WTC11 (cell line): ENCODE measurements at regions not wholly inside any gene's neighbourhood (a gene's known extent, or its start where the extent isn't known, plus 50 kb on each side); places are given as distances from the start of the nearest gene placed in this dataset.
A peak's percentile ranks its signal among the peaks of the same experiment; 100 is the strongest.

Source experiments
- ATAC-seq: fragments of 200-7000 bp; cut with Tn5 transposase; 2 replicates; pipeline ENCODE4 v1.10.0; 2021; ENCODE audit warnings: mild to moderate bottlenecking, moderate library complexity
- CTCF ChIA-PET: fragments of 300-600 bp; sonication (Branson Sonifier 250); formaldehyde crosslinking; loops from one replicate; lab custom pipeline; 2021; ENCODE audit warnings: antibody characterized with exemption; lab: Charles Lee
- POLR2A ChIA-PET: fragments of 350-600 bp; sonication (Branson Sonifier 250); formaldehyde crosslinking; loops from one replicate; lab custom pipeline; 2021; ENCODE audit warnings: antibody characterized with exemption; lab: Charles Lee
- DNase-seq: peaks from one replicate; pipeline ENCODE4 v3.0.0; 2021; ENCODE audit warnings: low spot score
- H3K27ac Mint-ChIP-seq: 2 replicates; pipeline ENCODE4 v1.8.0; 2021; ENCODE audit warnings: mixed read lengths
- H3K27me3 Mint-ChIP-seq: 2 replicates; pipeline ENCODE4 v1.8.0; 2021; ENCODE audit warnings: low read depth, mild to moderate bottlenecking, moderate library complexity, mixed read lengths
- H3K36me3 Mint-ChIP-seq: 2 replicates; pipeline ENCODE4 v1.8.0; 2021; ENCODE audit warnings: mixed read lengths
- H3K4me1 Mint-ChIP-seq: 2 replicates; pipeline ENCODE4 v1.8.0; 2022; ENCODE audit warnings: mixed read lengths
- H3K4me3 Mint-ChIP-seq: 2 replicates; pipeline ENCODE4 v1.8.0; 2021; ENCODE audit warnings: mild to moderate bottlenecking, moderate library complexity, mixed read lengths
- H3K9me3 Mint-ChIP-seq: 2 replicates; pipeline ENCODE4 v1.8.0; 2021; ENCODE audit warnings: mixed read lengths
- JAZF1 ChIP-seq: fragments of 250-450 bp; sonication (Bioruptor Pico); IDR thresholded peaks from 2 replicates; pipeline ENCODE4 v1.9.0; 2021; ENCODE audit warnings: moderate library complexity, mild to moderate bottlenecking, inconsistent platforms
- NR3C1 ChIP-seq: sonication (generic); formaldehyde crosslinking; conservative IDR thresholded peaks from 2 replicates; pipeline ENCODE4 v1.8.1; 2023; ENCODE audit warnings: low read depth, mild to moderate bottlenecking, missing genetic modification reagents
- ZNF121 ChIP-seq: sonication (generic); formaldehyde crosslinking; IDR thresholded peaks from 2 replicates; pipeline ENCODE4 v1.8.0; 2023; ENCODE audit warnings: missing genetic modification reagents
- ZNF317 ChIP-seq: sonication (generic); formaldehyde crosslinking; IDR thresholded peaks from 2 replicates; pipeline ENCODE4 v1.8.1; 2023; ENCODE audit warnings: low read depth, mild to moderate bottlenecking, moderate library complexity, missing genetic modification reagents, borderline replicate concordance
- ZNF423 ChIP-seq: fragments of 250-450 bp; sonication (Bioruptor Pico); IDR thresholded peaks from 2 replicates; pipeline ENCODE4 v2.1.2; 2022; ENCODE audit warnings: mild to moderate bottlenecking, moderate library complexity
- TF ChIP-seq, protein P1 (sequence below): fragments of 250-450 bp; sonication (Bioruptor Pico); conservative IDR thresholded peaks from 2 replicates; pipeline ENCODE4 v1.9.0; 2021; ENCODE audit warnings: mild to moderate bottlenecking
- TF ChIP-seq, protein P2 (sequence below): fragments of 200-600 bp; IDR thresholded peaks from 2 replicates; pipeline ENCODE4 v1.8.0; 2022; ENCODE audit warnings: antibody characterized with exemption
- TF ChIP-seq, protein P3 (sequence below): sonication (generic); formaldehyde crosslinking; IDR thresholded peaks from 2 replicates; pipeline ENCODE4 v1.8.0; 2022; ENCODE audit warnings: mild to moderate bottlenecking, missing genetic modification reagents
- TF ChIP-seq, protein P4 (sequence below): sonication (generic); formaldehyde crosslinking; IDR thresholded peaks from 2 replicates; pipeline ENCODE4 v1.8.0; 2022; ENCODE audit warnings: mild to moderate bottlenecking, missing genetic modification reagents
- TF ChIP-seq, protein P5 (sequence below): sonication (generic); formaldehyde crosslinking; IDR thresholded peaks from 2 replicates; pipeline ENCODE4 v1.8.1; 2023; ENCODE audit warnings: mild to moderate bottlenecking, missing genetic modification reagents, borderline replicate concordance
- TF ChIP-seq, protein P6 (sequence below): sonication (generic); formaldehyde crosslinking; IDR thresholded peaks from 2 replicates; pipeline ENCODE4 v1.8.1; 2023; ENCODE audit warnings: mild to moderate bottlenecking, missing genetic modification reagents
- TF ChIP-seq, protein P7 (sequence below): sonication (generic); formaldehyde crosslinking; IDR thresholded peaks from 2 replicates; pipeline ENCODE4 v1.8.1; 2022; ENCODE audit warnings: low read depth, mild to moderate bottlenecking, moderate library complexity, missing genetic modification reagents, borderline replicate concordance

DNA sequence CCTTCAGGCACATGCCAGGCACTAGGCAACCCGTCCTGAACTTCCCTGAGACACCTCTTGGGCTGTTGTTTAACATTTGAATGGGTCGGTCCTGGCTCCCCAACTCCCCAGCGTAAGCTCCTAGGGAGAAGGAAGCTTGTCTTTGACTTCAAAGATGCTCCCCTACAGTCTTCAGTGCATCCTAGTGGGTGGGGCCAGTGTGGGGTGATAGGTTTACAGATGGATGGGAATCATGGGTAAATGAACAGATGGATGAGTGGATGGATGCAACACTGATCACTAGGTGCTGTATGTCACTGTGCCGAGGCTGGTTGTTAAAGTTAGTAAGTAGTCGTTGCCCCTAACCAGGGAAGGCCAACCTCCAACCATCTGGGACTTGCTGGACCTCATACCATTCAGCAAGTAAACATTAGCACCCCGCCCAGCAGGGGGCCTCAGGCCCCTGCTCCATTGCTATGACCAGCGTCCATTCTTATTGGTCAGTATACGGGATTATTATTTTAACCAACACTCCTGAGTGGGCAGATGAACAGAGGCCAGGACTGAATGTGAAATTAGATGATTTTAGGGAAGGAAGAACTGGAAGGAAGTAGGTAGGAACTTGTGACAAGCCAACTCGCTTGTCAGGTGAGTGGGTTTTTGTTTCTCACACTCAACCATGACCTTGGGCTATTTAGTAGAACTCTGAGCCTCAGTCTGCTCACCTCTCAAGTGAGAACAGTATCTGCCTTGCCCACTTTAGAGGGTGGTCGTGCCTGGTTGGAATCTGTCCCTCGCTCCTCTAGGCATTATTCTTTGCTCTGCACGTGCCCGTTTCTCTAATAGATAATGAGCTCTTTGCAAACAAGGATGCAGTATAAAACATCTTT is 82.9 kb upstream of the FOXP4 start:
- CTCF ChIA-PET, result interaction anchor here (0.7 to 6.6 kb wide), 10 partner anchors 12 to 219 kb away, joined by 3 to 40 read pairs (median 4); no protein-coding TSS in a partner anchor
- H3K4me3 Mint-ChIP-seq, result no peak overlapping the region
- no peaks in the 10 kb centered on the region for H3K36me3 Mint-ChIP-seq
- TF ChIP-seq, protein P1, sequence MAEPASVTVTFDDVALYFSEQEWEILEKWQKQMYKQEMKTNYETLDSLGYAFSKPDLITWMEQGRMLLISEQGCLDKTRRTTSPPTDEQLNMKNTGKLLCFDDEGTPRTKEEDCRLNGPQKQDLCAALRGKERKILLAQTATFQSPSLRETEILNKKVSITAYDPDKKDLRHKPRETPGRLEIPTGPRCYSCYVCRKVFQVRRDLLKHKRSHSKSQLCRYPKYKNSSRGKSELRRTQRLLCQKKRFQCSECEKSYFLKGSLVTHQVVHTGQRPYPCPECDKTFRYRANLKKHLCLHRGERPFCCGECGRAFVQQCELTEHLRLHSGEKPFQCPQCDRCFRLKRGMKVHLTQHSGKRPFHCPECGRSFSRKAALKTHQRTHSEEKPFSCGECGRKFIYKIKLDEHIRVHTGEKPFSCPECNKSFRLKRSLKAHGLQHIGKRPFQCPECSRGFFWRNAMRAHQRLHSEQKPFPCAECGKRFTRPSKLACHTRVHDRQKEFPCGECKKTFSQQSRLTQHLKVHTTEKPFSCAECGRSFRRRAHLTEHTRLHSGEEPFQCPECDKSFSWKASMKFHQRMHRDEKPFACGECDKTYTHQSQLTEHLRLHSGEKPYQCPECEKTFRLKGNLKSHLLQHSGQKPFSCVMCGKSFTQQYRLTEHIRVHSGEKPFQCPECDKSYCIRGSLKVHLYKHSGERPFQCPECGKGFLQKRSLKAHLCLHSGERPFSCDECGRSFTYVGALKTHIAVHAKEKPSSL (CRISPR knock-in tag), result no peak
- TF ChIP-seq ZNF423 (CRISPR knock-in tag) (peak; percentile 80; the same call in 1 of the 2 replicates), NR3C1 (CRISPR knock-in tag) (no peak)
- no peaks in the 10 kb centered on the region for H3K9me3 Mint-ChIP-seq
- ATAC-seq, result peak; percentile 80
- DNase-seq, result no peak
- POLR2A ChIA-PET, result no interaction called here
- peaks cover 72% of the 10 kb centered on the region for H3K27me3 Mint-ChIP-seq
- no peak overlapping the region for H3K27ac Mint-ChIP-seq
- peaks cover 25% of the 10 kb centered on the region for H3K4me1 Mint-ChIP-seq

DNA sequence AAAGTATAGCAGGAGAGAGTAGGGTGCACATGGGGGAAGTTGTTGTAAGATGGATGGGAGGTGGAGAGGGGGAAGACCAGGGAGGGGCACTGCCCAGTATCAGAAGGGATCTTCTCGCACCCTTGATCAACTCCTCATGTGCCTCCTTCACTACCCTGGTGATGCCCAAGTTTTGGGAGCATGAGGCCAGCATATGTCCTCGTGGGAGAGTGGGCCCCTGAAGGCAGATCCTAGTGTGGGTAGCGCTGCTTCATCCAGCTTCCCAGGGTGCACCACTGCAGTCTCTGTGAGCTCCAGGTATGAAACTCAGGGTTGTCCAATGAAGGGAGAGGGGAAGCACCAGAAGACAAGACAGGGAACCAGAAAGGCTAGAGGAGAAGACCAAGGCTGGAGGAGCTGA is 82.2 kb upstream of the FOXP4 start:
- DNase-seq (no peak), ATAC-seq (no peak)
- ChIA-PET CTCF (interaction anchor here (0.7 to 6.6 kb wide), 3 partner anchors 13 to 96 kb away, joined by 4 to 40 read pairs (median 4); no protein-coding TSS in a partner anchor), POLR2A (no interaction called here)
- Mint-ChIP-seq H3K27me3 (peaks cover 77% of the 10 kb centered on the region), H3K36me3 (no peaks in the 10 kb centered on the region), H3K9me3 (no peaks in the 10 kb centered on the region), H3K4me1 (peaks cover 28% of the 10 kb centered on the region), H3K4me3 (no peak overlapping the region), H3K27ac (no peak overlapping the region)
- TF ChIP-seq, protein P2, sequence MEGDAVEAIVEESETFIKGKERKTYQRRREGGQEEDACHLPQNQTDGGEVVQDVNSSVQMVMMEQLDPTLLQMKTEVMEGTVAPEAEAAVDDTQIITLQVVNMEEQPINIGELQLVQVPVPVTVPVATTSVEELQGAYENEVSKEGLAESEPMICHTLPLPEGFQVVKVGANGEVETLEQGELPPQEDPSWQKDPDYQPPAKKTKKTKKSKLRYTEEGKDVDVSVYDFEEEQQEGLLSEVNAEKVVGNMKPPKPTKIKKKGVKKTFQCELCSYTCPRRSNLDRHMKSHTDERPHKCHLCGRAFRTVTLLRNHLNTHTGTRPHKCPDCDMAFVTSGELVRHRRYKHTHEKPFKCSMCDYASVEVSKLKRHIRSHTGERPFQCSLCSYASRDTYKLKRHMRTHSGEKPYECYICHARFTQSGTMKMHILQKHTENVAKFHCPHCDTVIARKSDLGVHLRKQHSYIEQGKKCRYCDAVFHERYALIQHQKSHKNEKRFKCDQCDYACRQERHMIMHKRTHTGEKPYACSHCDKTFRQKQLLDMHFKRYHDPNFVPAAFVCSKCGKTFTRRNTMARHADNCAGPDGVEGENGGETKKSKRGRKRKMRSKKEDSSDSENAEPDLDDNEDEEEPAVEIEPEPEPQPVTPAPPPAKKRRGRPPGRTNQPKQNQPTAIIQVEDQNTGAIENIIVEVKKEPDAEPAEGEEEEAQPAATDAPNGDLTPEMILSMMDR, result no peak
- TF ChIP-seq ZNF317, result no peak
- TF ChIP-seq ZNF121, result no peak
- TF ChIP-seq, protein P3, sequence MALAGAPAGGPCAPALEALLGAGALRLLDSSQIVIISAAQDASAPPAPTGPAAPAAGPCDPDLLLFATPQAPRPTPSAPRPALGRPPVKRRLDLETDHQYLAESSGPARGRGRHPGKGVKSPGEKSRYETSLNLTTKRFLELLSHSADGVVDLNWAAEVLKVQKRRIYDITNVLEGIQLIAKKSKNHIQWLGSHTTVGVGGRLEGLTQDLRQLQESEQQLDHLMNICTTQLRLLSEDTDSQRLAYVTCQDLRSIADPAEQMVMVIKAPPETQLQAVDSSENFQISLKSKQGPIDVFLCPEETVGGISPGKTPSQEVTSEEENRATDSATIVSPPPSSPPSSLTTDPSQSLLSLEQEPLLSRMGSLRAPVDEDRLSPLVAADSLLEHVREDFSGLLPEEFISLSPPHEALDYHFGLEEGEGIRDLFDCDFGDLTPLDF (CRISPR knock-in tag), result no peak

DNA sequence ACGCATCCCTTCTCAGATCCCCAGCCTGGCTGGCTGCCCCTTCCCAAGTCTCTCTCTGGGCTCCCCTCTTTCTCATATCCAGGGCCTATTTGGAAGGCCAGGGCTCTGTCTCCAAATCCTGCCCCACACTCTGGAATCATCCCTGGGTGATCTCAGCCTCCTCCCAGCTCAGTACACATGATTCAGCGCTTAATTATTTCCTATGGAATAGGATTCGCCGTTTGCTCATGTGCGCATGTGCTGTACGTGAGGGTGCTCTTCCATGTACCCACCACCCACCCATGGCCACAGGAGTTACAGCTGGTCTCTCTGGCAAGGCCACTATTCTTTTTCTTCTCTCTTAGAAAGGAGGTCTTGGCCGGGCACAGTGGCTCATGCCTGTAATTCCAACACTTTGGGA is 81.7 kb upstream of the FOXP4 start:
- no peak overlapping the region for H3K4me3 Mint-ChIP-seq
- H3K4me1 Mint-ChIP-seq, result peaks cover 31% of the 10 kb centered on the region
- ChIA-PET CTCF (interaction anchor here (0.7 to 6.6 kb wide), 3 partner anchors 13 to 96 kb away, joined by 4 to 40 read pairs (median 4); no protein-coding TSS in a partner anchor), POLR2A (no interaction called here)
- ATAC-seq (no peak), DNase-seq (no peak)
- no peaks in the 10 kb centered on the region for H3K9me3 Mint-ChIP-seq
- no peak overlapping the region for H3K27ac Mint-ChIP-seq
- H3K27me3 Mint-ChIP-seq, result peaks cover 81% of the 10 kb centered on the region
- H3K36me3 Mint-ChIP-seq, result no peaks in the 10 kb centered on the region
- TF ChIP-seq, protein P4, sequence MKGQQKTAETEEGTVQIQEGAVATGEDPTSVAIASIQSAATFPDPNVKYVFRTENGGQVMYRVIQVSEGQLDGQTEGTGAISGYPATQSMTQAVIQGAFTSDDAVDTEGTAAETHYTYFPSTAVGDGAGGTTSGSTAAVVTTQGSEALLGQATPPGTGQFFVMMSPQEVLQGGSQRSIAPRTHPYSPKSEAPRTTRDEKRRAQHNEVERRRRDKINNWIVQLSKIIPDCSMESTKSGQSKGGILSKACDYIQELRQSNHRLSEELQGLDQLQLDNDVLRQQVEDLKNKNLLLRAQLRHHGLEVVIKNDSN (CRISPR knock-in tag), result no peak
- TF ChIP-seq, protein P5, sequence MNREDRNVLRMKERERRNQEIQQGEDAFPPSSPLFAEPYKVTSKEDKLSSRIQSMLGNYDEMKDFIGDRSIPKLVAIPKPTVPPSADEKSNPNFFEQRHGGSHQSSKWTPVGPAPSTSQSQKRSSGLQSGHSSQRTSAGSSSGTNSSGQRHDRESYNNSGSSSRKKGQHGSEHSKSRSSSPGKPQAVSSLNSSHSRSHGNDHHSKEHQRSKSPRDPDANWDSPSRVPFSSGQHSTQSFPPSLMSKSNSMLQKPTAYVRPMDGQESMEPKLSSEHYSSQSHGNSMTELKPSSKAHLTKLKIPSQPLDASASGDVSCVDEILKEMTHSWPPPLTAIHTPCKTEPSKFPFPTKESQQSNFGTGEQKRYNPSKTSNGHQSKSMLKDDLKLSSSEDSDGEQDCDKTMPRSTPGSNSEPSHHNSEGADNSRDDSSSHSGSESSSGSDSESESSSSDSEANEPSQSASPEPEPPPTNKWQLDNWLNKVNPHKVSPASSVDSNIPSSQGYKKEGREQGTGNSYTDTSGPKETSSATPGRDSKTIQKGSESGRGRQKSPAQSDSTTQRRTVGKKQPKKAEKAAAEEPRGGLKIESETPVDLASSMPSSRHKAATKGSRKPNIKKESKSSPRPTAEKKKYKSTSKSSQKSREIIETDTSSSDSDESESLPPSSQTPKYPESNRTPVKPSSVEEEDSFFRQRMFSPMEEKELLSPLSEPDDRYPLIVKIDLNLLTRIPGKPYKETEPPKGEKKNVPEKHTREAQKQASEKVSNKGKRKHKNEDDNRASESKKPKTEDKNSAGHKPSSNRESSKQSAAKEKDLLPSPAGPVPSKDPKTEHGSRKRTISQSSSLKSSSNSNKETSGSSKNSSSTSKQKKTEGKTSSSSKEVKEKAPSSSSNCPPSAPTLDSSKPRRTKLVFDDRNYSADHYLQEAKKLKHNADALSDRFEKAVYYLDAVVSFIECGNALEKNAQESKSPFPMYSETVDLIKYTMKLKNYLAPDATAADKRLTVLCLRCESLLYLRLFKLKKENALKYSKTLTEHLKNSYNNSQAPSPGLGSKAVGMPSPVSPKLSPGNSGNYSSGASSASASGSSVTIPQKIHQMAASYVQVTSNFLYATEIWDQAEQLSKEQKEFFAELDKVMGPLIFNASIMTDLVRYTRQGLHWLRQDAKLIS (CRISPR knock-in tag), result no peak
- TF ChIP-seq ZNF423 (CRISPR knock-in tag), result no peak
- TF ChIP-seq, protein P6, sequence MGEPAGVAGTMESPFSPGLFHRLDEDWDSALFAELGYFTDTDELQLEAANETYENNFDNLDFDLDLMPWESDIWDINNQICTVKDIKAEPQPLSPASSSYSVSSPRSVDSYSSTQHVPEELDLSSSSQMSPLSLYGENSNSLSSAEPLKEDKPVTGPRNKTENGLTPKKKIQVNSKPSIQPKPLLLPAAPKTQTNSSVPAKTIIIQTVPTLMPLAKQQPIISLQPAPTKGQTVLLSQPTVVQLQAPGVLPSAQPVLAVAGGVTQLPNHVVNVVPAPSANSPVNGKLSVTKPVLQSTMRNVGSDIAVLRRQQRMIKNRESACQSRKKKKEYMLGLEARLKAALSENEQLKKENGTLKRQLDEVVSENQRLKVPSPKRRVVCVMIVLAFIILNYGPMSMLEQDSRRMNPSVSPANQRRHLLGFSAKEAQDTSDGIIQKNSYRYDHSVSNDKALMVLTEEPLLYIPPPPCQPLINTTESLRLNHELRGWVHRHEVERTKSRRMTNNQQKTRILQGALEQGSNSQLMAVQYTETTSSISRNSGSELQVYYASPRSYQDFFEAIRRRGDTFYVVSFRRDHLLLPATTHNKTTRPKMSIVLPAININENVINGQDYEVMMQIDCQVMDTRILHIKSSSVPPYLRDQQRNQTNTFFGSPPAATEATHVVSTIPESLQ (CRISPR knock-in tag), result no peak
- TF ChIP-seq ZNF121, result no peak
- TF ChIP-seq, protein P7, sequence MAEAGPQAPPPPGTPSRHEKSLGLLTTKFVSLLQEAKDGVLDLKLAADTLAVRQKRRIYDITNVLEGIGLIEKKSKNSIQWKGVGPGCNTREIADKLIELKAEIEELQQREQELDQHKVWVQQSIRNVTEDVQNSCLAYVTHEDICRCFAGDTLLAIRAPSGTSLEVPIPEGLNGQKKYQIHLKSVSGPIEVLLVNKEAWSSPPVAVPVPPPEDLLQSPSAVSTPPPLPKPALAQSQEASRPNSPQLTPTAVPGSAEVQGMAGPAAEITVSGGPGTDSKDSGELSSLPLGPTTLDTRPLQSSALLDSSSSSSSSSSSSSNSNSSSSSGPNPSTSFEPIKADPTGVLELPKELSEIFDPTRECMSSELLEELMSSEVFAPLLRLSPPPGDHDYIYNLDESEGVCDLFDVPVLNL (CRISPR knock-in tag), result no peak
- TF ChIP-seq JAZF1 (CRISPR knock-in tag), result no peak
